RWPE1 (cell line): ENCODE measurements at regions not wholly inside any gene's neighbourhood (a gene's known extent, or its start where the extent isn't known, plus 50 kb on each side); places are given as distances from the start of the nearest gene placed in this dataset.

Experiments
- CTCF ChIA-PET: fragments of 350-600 bp; sonication (Branson Sonifier 250); formaldehyde crosslinking; extraction: SDS; loops from one replicate; lab custom pipeline; 2021; lab: Yijun Ruan, JAX
- POLR2A ChIA-PET: fragments of 400-600 bp; formaldehyde crosslinking; extraction: SDS; loops from one replicate; lab custom pipeline; 2020; ENCODE audit warnings: antibody characterized with exemption; ENCODE audit not compliant: low non-redundant PET; lab: Yijun Ruan, JAX
- DNase-seq: peaks from one replicate; pipeline ENCODE4 v3.0.0; 2012; ENCODE audit warnings: low spot score
- H3K27ac ChIP-seq: fragments of 450-650 bp; 2 replicates; pipeline ENCODE4 v1.5.1; 2017
- TF ChIP-seq, protein P1 (sequence below): fragments of 450-650 bp; conservative IDR thresholded peaks from 2 replicates; pipeline ENCODE4 v1.5.1; 2017; ENCODE audit warnings: low read depth, mild to moderate bottlenecking

DNA sequence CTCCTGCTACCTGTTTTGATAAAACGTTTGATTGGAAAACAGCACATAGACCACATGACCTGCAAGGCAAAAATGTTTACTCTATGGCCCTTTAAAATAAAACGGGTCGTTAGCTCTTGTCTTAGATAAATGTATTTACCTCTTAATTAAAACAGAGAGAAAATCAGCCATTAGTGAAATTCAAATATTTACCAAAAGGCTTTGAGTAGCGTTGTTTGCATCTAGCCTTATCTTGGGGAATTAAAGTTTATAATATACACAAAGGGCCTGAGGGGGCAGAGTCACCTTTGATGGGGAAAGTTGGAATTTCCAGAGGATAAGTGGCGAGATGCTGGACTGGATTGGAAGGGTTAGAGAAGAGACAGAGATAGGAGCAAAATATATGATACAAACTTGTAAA lies 111.3 kb downstream of the FBXO4 start:
- TF ChIP-seq, protein P1, sequence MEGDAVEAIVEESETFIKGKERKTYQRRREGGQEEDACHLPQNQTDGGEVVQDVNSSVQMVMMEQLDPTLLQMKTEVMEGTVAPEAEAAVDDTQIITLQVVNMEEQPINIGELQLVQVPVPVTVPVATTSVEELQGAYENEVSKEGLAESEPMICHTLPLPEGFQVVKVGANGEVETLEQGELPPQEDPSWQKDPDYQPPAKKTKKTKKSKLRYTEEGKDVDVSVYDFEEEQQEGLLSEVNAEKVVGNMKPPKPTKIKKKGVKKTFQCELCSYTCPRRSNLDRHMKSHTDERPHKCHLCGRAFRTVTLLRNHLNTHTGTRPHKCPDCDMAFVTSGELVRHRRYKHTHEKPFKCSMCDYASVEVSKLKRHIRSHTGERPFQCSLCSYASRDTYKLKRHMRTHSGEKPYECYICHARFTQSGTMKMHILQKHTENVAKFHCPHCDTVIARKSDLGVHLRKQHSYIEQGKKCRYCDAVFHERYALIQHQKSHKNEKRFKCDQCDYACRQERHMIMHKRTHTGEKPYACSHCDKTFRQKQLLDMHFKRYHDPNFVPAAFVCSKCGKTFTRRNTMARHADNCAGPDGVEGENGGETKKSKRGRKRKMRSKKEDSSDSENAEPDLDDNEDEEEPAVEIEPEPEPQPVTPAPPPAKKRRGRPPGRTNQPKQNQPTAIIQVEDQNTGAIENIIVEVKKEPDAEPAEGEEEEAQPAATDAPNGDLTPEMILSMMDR, result no peak
- ChIA-PET CTCF (interaction anchor here (0.7 kb wide), 1 partner anchor 105 kb away, joined by 3 read pairs; no protein-coding TSS in a partner anchor), POLR2A (no interaction called here)
- H3K27ac ChIP-seq, result no peak overlapping the region
- no peak for DNase-seq

DNA sequence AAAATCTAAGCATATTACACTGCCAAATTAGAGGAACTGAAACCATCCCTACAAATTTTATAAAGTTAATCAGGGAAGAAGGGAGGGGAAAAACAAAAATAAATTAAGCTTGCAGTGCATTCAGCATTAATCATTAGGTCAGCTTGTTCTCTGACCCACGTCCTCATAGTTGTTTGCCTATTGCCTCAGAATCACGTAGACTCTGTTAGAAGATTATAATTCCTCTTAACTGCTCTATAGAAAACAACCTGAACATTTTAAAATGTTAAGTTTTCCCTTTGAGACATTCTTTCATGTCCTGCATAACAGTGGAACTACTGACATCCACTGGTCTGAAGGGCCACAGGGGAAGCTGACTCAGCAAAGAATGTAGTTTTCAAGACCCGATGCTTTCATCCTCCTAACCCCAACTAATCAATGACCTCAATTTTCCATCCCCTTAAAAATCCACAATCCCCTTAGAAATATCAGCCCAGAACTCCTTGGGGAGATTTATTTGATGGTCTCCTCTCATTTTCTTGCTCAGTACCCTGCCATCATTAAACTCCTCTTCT lies 112.4 kb downstream of the FBXO4 start:
- TF ChIP-seq, protein P1, result no peak
- H3K27ac ChIP-seq, result no peak overlapping the region
- POLR2A ChIA-PET, result no interaction called here
- CTCF ChIA-PET, result interaction anchor here (0.7 to 1.0 kb wide), 2 partner anchors 20 to 205 kb away, joined by 3 read pairs; no protein-coding TSS in a partner anchor
- DNase-seq, result no peak

DNA sequence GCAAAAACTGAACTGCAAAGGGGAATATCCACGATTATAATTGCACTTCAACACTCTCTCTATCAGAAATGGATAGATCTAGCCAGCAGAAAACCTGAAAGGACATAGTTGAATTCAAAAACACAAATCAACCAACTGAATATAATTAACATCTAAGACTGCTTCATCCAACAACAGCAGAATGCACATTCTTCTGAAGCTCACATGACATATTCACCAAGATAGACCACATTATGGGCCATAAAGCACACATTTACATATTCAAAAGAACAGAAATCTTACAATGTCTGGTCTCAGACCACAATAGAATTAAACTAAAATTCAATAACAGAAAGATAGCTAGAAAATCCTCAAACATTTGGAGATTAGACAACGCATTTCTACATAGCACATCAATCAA lies 118.3 kb downstream of the FBXO4 start:
- H3K27ac ChIP-seq, result no peak overlapping the region
- POLR2A ChIA-PET, result no interaction called here
- TF ChIP-seq, protein P1, result no peak
- CTCF ChIA-PET, result no interaction called here
- no peak for DNase-seq

DNA sequence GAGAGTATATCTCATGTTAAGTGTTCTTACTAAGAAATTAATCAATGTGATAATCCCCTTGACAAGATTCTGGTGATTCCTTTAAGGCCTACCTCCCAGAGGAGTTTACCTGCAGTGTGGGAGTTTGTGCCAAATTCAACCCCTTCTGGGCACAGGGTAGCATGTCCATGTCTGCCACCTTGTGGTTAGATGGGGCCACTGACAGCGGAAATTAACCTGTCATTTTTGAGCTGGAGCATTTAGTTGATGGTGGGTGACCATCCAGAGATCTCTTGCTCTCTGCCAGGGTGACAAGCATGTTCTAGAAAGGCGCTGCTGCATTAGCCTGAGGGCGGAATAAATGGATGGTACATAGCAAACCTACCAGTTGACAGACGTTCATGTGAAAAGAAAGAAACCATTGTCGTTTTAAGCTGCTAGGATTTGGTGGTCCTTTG lies 132.2 kb downstream of the FBXO4 start:
- peak; percentile 60 for DNase-seq
- TF ChIP-seq, protein P1, result peak; percentile 83
- H3K27ac ChIP-seq, result no peak overlapping the region
- POLR2A ChIA-PET, result no interaction called here
- CTCF ChIA-PET, result interaction anchor here (0.6 to 2.4 kb wide), 17 partner anchors 9 to 832 kb away, joined by 3 to 19 read pairs (median 3); partner anchors contain the start of gene FBXO4

DNA sequence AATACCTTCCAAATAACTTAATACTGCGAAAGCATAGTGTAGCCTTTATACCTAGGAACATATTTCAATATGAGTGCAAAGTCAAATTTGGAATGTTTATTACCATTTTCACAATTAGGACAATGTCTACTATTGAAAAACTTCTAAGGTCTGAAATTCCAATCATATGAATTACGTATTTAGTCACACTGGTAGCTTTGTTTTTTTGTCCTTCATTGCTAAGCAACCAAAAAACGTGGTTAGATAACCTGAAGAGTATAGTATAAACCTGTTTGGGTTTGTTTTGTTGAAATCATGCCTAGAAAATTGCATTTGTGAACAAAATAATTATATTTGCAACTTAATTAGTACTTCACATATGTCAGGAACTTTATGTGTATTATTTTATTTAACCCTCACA lies 134.2 kb downstream of the FBXO4 start:
- CTCF ChIA-PET, result no interaction called here
- peak; percentile 15 for DNase-seq
- H3K27ac ChIP-seq, result no peak overlapping the region
- POLR2A ChIA-PET, result no interaction called here
- TF ChIP-seq, protein P1, result no peak

DNA sequence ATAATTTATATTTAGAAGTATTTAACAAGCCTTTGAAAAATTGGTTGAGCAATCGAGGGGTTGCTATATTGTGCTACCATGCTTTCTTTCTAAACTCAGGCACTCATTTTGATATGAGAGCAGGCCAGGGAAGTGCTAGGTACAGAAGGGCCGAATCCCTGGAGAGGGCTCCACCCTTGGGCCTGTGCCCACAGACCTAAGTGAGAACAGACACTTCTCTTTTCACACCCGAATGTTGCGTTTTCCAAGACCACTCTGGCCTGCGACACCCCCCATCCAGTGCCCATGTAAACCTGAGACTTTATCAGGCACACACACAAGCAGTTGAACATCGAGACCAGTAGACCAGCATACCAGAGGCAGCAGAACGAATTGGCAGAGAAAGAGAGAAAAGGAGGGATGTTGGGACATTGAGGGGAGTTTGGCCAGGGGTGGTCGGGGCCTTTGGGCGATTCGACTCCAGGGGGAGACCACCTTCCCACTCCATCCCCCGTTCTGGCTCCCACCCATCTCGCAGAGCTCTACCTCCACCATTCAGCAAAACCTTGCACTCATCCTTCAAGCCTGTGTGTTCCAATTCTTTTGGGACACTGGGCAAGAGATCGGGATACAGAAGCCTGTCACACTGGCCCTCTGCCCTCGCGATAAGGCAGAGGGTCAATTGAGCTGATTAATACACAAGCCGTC lies 134.8 kb downstream of the FBXO4 start:
- DNase-seq, result no peak
- TF ChIP-seq, protein P1, result no peak
- ChIA-PET CTCF (interaction anchor here (0.6 to 0.7 kb wide), 2 partner anchors 347 to 1188 kb away, joined by 3 read pairs; no protein-coding TSS in a partner anchor), POLR2A (no interaction called here)
- no peak overlapping the region for H3K27ac ChIP-seq
